Heart left ventricle (tissue), 16 donors: ENCODE measurements at regions not wholly inside any gene's neighbourhood (a gene's known extent, or its start where the extent isn't known, plus 50 kb on each side); places are given as distances from the start of the nearest gene placed in this dataset.

Experiments
- ATAC-seq, 4 donors: fragments of 200-7000 bp; cut with Tn5 transposase; one replicate each; pipeline ENCODE4 v1.9.1; 2020 to 2022; ENCODE audit warnings: moderate library complexity in 4 of 4, mild to moderate bottlenecking in 3 of 4, moderate number of reproducible peaks in 1 of 4
- DNase-seq, 5 donors: peaks; one replicate each; pipeline ENCODE4 v3.0.0-alpha.2; 2020
- H3K27ac ChIP-seq, 12 donors: fragments of 200-600 bp; sonication (generic) in 4 of 12; one replicate each; pipeline versions ENCODE4 v1.5.0 to v1.8.0; 2016 to 2022; ENCODE audit warnings: mild to moderate bottlenecking in 2 of 12
- H3K27me3 ChIP-seq, 9 donors: fragments of 200-600 bp; sonication (generic) in 2 of 9; one replicate each; pipeline versions ENCODE4 v1.5.1 to v1.8.0; 2016 to 2022; ENCODE audit warnings: mild to moderate bottlenecking in 3 of 9
- H3K36me3 ChIP-seq, 9 donors: fragments of 200-600 bp; sonication (generic) in 2 of 9; one replicate each; pipeline versions ENCODE4 v1.5.0 to v1.8.0; 2018 to 2022; ENCODE audit warnings: mild to moderate bottlenecking in 2 of 9
- H3K4me1 ChIP-seq, 12 donors: fragments of 200-600 bp; sonication (generic) in 4 of 12; one replicate each; pipeline versions ENCODE4 v1.5.0 to v1.8.0; 2016 to 2022; ENCODE audit warnings: mild to moderate bottlenecking in 3 of 12
- H3K4me3 ChIP-seq, 12 donors: fragments of 200-600 bp; sonication (generic) in 4 of 12; one replicate each; pipeline versions ENCODE4 v1.5.0 to v1.8.0; 2017 to 2022; ENCODE audit warnings: mild to moderate bottlenecking in 9 of 12, moderate library complexity in 4 of 12
- H3K9me3 ChIP-seq, 12 donors: fragments of 200-600 bp; sonication (generic) in 4 of 12; one replicate each; pipeline versions ENCODE4 v1.5.0 to v1.8.0; 2016 to 2022; ENCODE audit warnings: mild to moderate bottlenecking in 1 of 12
- CTCF ChIP-seq, 12 donors: fragments of 200-600 bp; sonication (generic) in 4 of 12; IDR thresholded peaks; one replicate each; pipeline versions ENCODE4 v1.5.0 to v1.8.0; 2018 to 2022; ENCODE audit warnings: antibody characterized with exemption in 12 of 12, mild to moderate bottlenecking in 5 of 12
- POLR2A ChIP-seq, 2 donors: fragments of 450-650 bp; IDR thresholded peaks; one replicate each; pipeline ENCODE4 v1.6.1; 2017; ENCODE audit warnings: antibody characterized with exemption in 2 of 2, mild to moderate bottlenecking in 2 of 2, moderate library complexity in 2 of 2
- WGBS, 4 donors: extraction: QIAGEN DNeasy Blood & Tissue Kit in 2 of 4; methylation state at CpG; one replicate each; pipeline versions ENCODE4 v1.1.5 to v1.1.7; 2013 to 2018; 5-methylcytosine and 5-hydroxymethylcytosine counted together
- intact Hi-C, 10 donors: fragments of 100-400 bp; cut with DNase I; formaldehyde crosslinking; loops; one replicate each; pipeline versions ENCODE4 v1.11.1 to v1.14.2; 2022
- donor health status: ischemic (EF 13 %, LVEDD 7.1; RV severe dilation, severe dysfunction).
- donor health status: healthy with polysubstance abuse.
- donor health status: DM: no; HTN: yes; CAD: no.
- donor health status: DM: no; HTN: no; CAD: no.
- donor health status: ischemic (EF 25% LVEDD 6.9; RV normal size, moderate dysfunction).
- donor health status: ischemic (EF 25% LVEDD 5.7; RV mildly dilated, moderate dysfunction).
- donor health status: healthy.
- donor health status: DM: yes; HTN: yes; CAD: no.
- donor health status: ischemic (EF 35%, LVEDD 5.7; RV mildly dilated, moderate dysfunction).
- donor health status: nonischemic (EF 11% LVEDD 7.7; RV severe dilation, severe dysfunction).
- donor health status: DM: yes; HTN: yes; CAD: no.
- donor health status: PGD.
- donor health status: ischemic (EF 29% LVEDD 5.4; RV normal size, mild dysfunction).
- donor health status: nonischemic (EF 23%, LVEDD 6.1; RV moderate dilation, normal function).

- ATAC-seq (no peak), DNase-seq (no peak)
- Histone ChIP-seq H3K27ac (no peak overlapping the region), H3K36me3 (no peaks in the 10 kb centered on the region), H3K27me3 (no peaks in the 10 kb centered on the region), H3K4me3 (no peak overlapping the region), H3K4me1 (no peaks in the 10 kb centered on the region), H3K9me3 (peaks cover 0 to 8% (median 0%) of the 10 kb centered on the region in 12 donors)
- intact Hi-C loops: no loop called here
- WGBS, 4 donors: 87 to 90% (median 88%) methylated on average over 17 of the region's 17 CpGs
- TF ChIP-seq CTCF (IDR thresholded peaks at IDR 0.05) (no peak), POLR2A (IDR thresholded peaks at IDR 0.05) (no peak)
Measured at GRCh38 chr1:209132736-209133467, 450.6 kb upstream of the CAMK1G start.

DNA sequence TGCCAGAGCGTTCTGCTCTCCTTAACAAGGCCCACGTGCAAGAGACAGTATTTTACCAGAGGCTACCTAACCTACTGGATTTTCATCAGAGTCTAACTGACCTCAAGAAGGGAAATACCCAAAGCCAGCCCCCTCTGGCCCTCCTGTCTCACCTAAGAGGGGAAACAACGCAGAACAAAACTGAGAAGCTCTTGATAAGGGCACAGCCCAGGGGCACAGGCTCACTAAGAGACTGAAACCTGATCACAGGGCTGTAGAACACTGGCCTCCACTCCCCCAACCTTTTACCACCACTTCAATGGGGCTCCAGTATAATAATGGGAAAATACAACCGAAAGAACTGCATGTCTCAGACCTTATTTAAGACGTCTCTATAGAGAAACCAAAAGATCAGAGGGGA lies 449.5 kb upstream of the CAMK1G start:
- intact Hi-C loops: no loop called here
- ATAC-seq: no peak
- no peak for DNase-seq
- no peak overlapping the region for H3K27ac ChIP-seq
- no peaks in the 10 kb centered on the region for H3K27me3 ChIP-seq
- 65 to 73% (median 65%) methylated on average over 5 of the region's 5 CpGs for WGBS, 4 donors
- no peak overlapping the region for H3K4me3 ChIP-seq
- no peaks in the 10 kb centered on the region for H3K36me3 ChIP-seq
- TF ChIP-seq CTCF (IDR thresholded peaks at IDR 0.05) (no peak), POLR2A (IDR thresholded peaks at IDR 0.05) (no peak)
- H3K4me1 ChIP-seq: no peaks in the 10 kb centered on the region
- H3K9me3 ChIP-seq: peaks cover 0 to 8% (median 0%) of the 10 kb centered on the region in 12 donors

GRCh38 chr1:209143916-209144315 lies 439.6 kb upstream of the CAMK1G start:
- H3K4me1 ChIP-seq: no peaks in the 10 kb centered on the region
- no peaks in the 10 kb centered on the region for H3K9me3 ChIP-seq
- H3K27ac ChIP-seq: no peak overlapping the region
- DNase-seq (no peak), ATAC-seq (no peak)
- H3K36me3 ChIP-seq: no peaks in the 10 kb centered on the region
- intact Hi-C loops: no loop called here
- H3K27me3 ChIP-seq: no peaks in the 10 kb centered on the region
- no peak overlapping the region for H3K4me3 ChIP-seq
- 83 to 91% (median 90%) methylated on average over 1 of the region's 1 CpG for WGBS, 4 donors
- TF ChIP-seq POLR2A (IDR thresholded peaks at IDR 0.05): no peak
- no peak for TF ChIP-seq CTCF (IDR thresholded peaks at IDR 0.05)

GRCh38 chr1:209150114-209150513 lies 433.4 kb upstream of the CAMK1G start:
- Histone ChIP-seq H3K4me1 (no peaks in the 10 kb centered on the region), H3K27ac (no peak overlapping the region), H3K27me3 (peaks cover 0 to 5% (median 0%) of the 10 kb centered on the region in 9 donors), H3K9me3 (no peaks in the 10 kb centered on the region), H3K4me3 (no peak overlapping the region), H3K36me3 (no peaks in the 10 kb centered on the region)
- TF ChIP-seq CTCF (IDR thresholded peaks at IDR 0.05): no peak
- no peak for TF ChIP-seq POLR2A (IDR thresholded peaks at IDR 0.05)
- no peak for ATAC-seq
- intact Hi-C loops: no loop called here
- no peak for DNase-seq
- 15 to 41% (median 20%) methylated on average over 3 of the region's 3 CpGs for WGBS, 4 donors
